Esophagus mucosa (tissue), 1 donor: ENCODE measurements at regions not wholly inside any gene's neighbourhood (a gene's known extent, or its start where the extent isn't known, plus 50 kb on each side); places are given as distances from the start of the nearest gene placed in this dataset.
"Not testable (repeated sequence)": the region's sequence is repeated elsewhere in the genome, so short reads cannot be mapped to it uniquely, and the experiment has no call there.

Source experiments
- ATAC-seq: fragments of 200-7000 bp; cut with Tn5 transposase; one replicate; pipeline ENCODE4 v1.9.1; 2020
- donor health status: DM: yes; HTN: yes; CAD: no.

DNA sequence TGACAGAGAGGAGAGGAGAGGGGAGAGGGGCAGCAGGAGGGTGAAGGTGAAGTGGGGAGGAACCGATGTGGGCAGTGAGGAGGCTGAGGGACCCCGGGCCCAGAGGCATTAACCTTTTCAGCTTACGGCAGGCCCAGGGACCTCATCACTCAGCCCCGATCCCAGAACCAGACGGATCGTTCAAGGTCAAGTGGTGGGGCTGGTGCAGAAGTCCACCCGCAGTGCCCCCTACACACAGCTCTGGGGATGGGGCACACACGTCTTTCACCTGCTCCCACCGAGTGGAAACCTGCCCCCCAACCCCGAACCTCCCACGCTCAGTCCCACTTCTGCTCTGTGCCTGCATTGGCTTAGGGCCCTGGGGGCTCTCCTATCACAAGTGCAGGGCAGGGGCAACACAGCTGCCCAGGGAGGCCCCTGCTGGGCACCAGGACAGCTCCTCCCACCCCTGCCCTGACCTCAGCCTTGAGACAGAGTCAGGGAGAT, 81.9 kb upstream of the GOLGA6L4 start:
- not testable (repeated sequence) for ATAC-seq

GRCh38 chr15:84154314-84154713, 81.3 kb upstream of the GOLGA6L4 start:
- not testable (repeated sequence) for ATAC-seq

DNA sequence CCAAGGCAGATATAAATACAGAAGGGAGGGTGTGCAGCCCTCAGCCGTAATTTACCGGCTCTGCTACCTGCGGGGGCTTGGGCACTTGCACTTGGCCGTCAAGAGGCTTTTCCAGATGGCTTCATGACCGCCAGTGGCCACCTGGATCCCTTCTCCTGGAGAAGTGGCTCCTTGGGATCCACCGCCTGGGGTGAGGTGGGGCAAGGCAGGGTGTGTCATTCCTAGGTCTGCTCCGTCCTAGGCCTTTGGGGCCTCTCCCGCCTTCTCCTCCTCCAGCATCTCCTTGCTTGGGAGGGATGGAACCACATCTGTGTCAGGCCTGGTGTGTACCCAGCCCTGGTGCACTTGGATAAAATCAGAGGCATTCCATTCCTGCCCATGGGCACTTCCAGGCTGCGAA, 80.8 kb upstream of the GOLGA6L4 start:
- ATAC-seq: not testable (repeated sequence)

GRCh38 chr15:84155792-84156587, 79.6 kb upstream of the GOLGA6L4 start:
- ATAC-seq: not testable (repeated sequence)

- ATAC-seq: not testable (repeated sequence)
Measured at GRCh38 chr15:84156588-84156840, 79.1 kb upstream of the GOLGA6L4 start.

GRCh38 chr15:84157056-84157632, 78.4 kb upstream of the GOLGA6L4 start:
- ATAC-seq: not testable (repeated sequence)

DNA sequence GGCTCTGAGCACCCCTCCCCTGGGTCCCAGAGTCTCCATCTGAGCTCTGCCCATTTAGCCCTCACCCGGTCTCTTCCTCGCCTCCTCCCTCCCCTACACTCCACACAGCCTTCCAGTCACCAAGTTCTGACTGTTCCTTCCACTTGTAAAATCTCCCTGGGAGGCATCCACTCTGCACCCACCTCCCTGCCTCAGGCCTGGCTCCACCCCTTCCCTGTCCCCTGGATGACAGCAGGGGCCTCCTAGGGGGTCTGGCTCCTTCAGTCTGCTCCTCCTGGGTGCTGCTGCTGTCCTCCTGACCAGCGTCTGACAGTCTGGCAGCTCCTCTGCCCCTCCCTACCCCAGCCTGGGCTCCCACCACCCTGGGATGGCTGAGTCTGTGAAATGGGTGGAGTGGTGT, 77.7 kb upstream of the GOLGA6L4 start:
- ATAC-seq: not testable (repeated sequence)

DNA sequence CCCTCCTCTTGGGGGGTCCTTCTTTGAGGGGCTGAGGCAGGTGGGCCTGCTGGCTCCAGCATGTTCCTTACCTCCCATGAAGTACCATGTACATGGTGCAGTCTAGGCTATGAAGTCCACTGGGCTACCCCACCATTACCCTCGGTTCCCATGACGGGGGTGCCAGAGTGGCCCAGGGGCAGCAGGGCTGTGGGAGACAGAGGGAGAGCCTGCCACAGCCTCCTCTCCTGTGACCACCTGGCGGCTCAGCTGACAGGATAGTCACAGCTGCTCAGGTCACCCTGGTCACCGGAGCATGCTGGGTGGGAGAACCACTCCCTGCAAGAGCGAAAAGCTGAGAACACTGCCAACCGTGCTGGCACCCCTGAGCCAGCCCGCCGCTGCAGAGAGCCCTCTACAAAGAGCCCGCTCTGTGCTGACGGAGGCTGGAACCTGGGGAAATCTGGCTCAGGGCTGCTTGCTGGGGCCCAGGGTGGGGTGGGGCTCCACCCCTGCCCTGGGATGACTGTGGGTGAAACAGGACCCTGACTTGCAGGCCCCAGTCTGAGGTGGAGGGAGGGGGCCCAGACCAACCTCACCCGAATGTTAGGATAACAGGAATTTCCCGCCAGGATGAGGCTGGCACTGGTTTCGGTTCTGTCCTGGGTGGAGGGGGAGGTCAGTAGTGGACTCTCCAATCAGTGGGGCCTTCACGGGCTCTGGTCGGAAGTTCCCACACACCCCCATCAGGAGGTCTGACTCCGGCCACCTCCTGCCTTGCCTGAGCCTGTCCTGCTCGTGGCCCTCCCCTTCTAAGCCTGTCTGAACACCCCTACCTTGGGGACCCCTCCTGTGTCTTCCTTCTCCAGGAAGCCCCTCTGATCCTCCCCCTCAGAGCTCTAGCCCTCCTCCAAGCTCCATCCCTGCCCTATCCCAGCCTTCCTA, 76.0 kb upstream of the GOLGA6L4 start:
- peak; percentile 37 for ATAC-seq

DNA sequence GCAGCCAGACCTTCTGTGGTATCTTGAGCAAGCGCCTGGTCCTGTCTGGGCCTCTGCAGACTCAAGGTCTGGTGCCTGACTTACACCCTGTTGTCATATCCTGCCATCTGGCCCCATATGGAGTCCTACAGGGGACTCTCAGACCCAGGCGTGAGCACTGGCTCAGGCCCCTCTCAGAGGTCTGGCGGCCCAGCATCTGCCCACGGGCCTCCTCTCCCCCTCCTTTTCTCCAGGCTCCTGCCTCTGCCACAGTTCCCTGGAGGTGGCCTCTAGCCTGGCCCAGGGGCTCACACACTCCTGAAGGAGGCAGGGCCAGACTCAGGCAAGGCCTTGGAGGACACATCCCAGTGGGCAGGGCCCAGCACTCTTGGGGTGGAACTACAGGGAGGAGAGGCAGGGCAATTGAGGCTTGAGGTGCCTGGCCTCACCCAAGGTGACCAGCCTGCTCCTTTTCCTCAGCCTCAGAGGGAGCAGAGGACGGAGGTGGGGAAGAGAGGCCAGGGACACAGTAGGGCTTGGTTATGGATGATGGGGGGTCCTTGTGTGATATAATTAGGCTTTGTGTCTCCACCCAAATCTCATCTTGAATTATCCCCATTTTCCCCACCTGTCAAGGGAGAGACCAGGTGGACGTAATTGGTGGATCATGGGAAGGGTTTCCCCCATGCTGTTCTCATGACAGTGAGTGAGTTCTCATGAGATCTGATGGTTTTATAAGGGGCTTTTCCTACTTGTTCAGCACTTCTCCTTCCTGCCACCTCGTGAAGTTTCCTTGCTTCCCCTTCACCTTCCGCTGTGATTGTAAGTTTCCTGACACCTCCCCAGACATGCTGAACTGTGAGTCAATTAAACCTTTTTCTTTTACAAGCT, 70.9 kb upstream of the GOLGA6L4 start:
- ATAC-seq: peak; percentile 38

DNA sequence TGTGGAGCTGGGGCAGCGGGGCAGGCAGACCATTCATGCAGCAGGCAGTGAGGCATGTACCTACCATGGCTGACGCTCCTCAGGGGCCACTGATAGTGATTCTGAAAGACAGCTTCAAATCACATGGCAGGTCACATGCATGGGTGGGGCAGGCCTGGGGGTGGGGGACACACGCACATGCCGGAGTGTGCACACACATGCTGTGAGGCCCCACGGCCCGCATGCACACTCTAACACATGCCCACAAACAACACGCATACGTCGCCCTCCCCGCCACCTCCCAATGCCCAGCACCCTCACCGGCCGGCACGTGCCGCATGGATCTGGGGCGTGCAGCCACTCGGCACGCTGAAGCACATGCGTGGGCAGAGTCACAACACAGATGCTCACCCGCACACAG, 65.5 kb upstream of the GOLGA6L4 start:
- ATAC-seq: not testable (repeated sequence)

GRCh38 chr15:84173231-84173610, 62.4 kb upstream of the GOLGA6L4 start:
- not testable (repeated sequence) for ATAC-seq
